Gastrocnemius medialis (tissue), 4 donors: ENCODE measurements at regions not wholly inside any gene's neighbourhood (a gene's known extent, or its start where the extent isn't known, plus 50 kb on each side); places are given as distances from the start of the nearest gene placed in this dataset.

ENCODE experiments used
- CTCF ChIP-seq, 5 experiments: fragments of 450-650 bp in 3 of 5; fragments of 200-600 bp in 2 of 5; sonication (generic) in 2 of 5; IDR thresholded peaks in 4 of 5; conservative IDR thresholded peaks in 1 of 5; 1 replicate in 4 of 5; 2 replicates in 1 of 5; pipeline ENCODE4 v1.5.1; 2016 to 2019; ENCODE audit warnings: antibody characterized with exemption in 5 of 5, mild to moderate bottlenecking in 3 of 5, moderate library complexity in 3 of 5
- POLR2A ChIP-seq, 2 donors: fragments of 450-650 bp; IDR thresholded peaks; one replicate each; pipeline ENCODE4 v1.6.1; 2017; ENCODE audit warnings: antibody characterized with exemption in 2 of 2, mild to moderate bottlenecking in 2 of 2, moderate library complexity in 2 of 2

GRCh38 chr4:22203711-22204011 lies 255.1 kb upstream of the KCNIP4 start:
- TF ChIP-seq CTCF (IDR thresholded peaks at IDR 0.05 in 4 of 5, conservative IDR thresholded peaks at IDR 0.05 in 1 of 5) (no peak), POLR2A (IDR thresholded peaks at IDR 0.05) (no peak)
